H1 (cell line): ENCODE measurements at regions not wholly inside any gene's neighbourhood (a gene's known extent, or its start where the extent isn't known, plus 50 kb on each side); places are given as distances from the start of the nearest gene placed in this dataset.

Source experiments
- BCL11A ChIP-seq, 2 experiments: IDR thresholded peaks; one replicate each; pipeline ENCODE4 v1.6.1; 2011; ENCODE audit warnings: low read depth in 2 of 2, low read length in 2 of 2, mild to moderate bottlenecking in 2 of 2
- CHD1 ChIP-seq: IDR thresholded peaks from 2 replicates; pipeline ENCODE4 v1.6.1; 2012; ENCODE audit warnings: low read depth, low read length, improper control_type of control experiment
- PHF8 ChIP-seq: fragments of 200-600 bp; sonication (generic); conservative IDR thresholded peaks from 2 replicates; pipeline ENCODE4 v1.7.1; 2012; ENCODE audit warnings: low read depth, mild to moderate bottlenecking, inconsistent platforms, low read length, moderate library complexity
- RAD21 ChIP-seq, 2 experiments: IDR thresholded peaks in 1 of 2; conservative IDR thresholded peaks in 1 of 2; 2 replicates each; pipeline ENCODE4 v1.6.1; 2011; ENCODE audit warnings: low read depth in 2 of 2, low read length in 2 of 2, improper control_type of control experiment in 1 of 2, inconsistent platforms in 1 of 2, mild to moderate bottlenecking in 1 of 2, moderate library complexity in 1 of 2

DNA sequence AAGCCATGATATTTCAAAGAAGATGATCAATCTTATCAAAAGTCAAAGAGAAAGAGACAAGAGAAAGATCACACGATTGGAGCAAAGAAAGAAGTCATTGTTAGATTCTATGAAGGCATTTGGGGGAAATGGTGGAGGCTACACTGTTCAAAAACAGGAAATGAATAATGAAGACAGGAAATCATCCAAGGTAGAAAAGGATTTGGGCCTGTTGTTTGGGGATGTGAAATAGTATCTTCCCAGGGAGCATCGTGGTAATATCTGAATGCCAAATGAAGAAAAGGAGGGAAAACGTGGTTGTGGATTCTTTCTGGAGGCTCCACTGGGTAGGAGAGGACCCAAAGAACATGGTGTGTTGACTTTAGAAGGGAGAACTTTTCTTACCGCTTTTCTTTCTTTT is 482.4 kb downstream of the NLGN4X start (continued):
- TF ChIP-seq BCL11A (IDR thresholded peaks at IDR 0.05; ENCODE audit: low read depth in 2 of 2, low read length in 2 of 2), result no peak
- TF ChIP-seq CHD1, result no peak
- no peak for TF ChIP-seq PHF8
- TF ChIP-seq RAD21 (IDR thresholded peaks at IDR 0.05 in 1 of 2, conservative IDR thresholded peaks at IDR 0.05 in 1 of 2; ENCODE audit: low read depth in 2 of 2, low read length in 2 of 2), result no peak
